ENCODE measurements at regions not wholly inside any gene's neighbourhood (a gene's known extent, or its start where the extent isn't known, plus 50 kb on each side); places are given as distances from the start of the nearest gene placed in this dataset.

DNA sequence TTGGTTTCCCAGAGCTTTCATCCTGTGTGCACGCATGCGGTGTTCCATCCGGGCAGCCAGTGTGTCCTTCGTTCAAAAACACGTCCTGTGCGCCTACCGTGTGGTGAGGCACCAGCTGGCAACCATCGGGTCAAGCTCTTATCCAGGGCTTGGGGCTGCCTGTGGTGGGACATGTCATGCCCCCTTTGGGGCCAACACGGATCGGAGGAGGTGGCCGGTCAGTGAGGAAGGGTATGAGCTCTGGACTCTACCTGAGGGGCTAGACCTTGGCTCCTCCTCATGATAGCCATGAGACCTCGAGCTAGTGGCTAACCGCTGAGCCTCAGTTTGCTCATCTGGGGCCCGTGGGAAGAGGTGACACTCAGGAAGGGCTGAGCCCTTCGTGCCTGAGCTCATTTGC lies 158.5 kb upstream of the PMEPA1 start:
- peaks cover 3% of the 10 kb centered on the region for H3K27me3 Mint-ChIP-seq (ENCODE audit: insufficient read depth)
- Histone ChIP-seq H3K4me1 (ENCODE audit: control insufficient read depth, insufficient read depth, low read length) (no peaks in the 10 kb centered on the region), H3K27me3 (ENCODE audit: control insufficient read depth, insufficient read depth, low read length, poor library complexity, severe bottlenecking) (no peaks in the 10 kb centered on the region), H3K36me3 (ENCODE audit: control insufficient read depth, insufficient read depth, low read length) (no peaks in the 10 kb centered on the region), H3K27ac (ENCODE audit: low read depth, low read length) (no peak overlapping the region), H3K9ac (ENCODE audit: extremely low read depth, low read length, poor library complexity, severe bottlenecking) (no peak overlapping the region), H3K9me3 (ENCODE audit: control insufficient read depth, low read length) (no peaks in the 10 kb centered on the region), H3K4me3 (ENCODE audit: low read length) (no peak overlapping the region)
- no peak for DNase-seq
- no peak overlapping the region for H3K27ac Mint-ChIP-seq
- no peaks in the 10 kb centered on the region for H3K9me3 Mint-ChIP-seq
- TF ChIP-seq, protein P1, sequence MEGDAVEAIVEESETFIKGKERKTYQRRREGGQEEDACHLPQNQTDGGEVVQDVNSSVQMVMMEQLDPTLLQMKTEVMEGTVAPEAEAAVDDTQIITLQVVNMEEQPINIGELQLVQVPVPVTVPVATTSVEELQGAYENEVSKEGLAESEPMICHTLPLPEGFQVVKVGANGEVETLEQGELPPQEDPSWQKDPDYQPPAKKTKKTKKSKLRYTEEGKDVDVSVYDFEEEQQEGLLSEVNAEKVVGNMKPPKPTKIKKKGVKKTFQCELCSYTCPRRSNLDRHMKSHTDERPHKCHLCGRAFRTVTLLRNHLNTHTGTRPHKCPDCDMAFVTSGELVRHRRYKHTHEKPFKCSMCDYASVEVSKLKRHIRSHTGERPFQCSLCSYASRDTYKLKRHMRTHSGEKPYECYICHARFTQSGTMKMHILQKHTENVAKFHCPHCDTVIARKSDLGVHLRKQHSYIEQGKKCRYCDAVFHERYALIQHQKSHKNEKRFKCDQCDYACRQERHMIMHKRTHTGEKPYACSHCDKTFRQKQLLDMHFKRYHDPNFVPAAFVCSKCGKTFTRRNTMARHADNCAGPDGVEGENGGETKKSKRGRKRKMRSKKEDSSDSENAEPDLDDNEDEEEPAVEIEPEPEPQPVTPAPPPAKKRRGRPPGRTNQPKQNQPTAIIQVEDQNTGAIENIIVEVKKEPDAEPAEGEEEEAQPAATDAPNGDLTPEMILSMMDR (conservative IDR thresholded peaks at IDR 0.05): no peak
- no peak overlapping the region for H3K4me3 Mint-ChIP-seq
- peaks cover 9% of the 10 kb centered on the region for H3K4me1 Mint-ChIP-seq
- 93% methylated on average over 15 of the region's 15 CpGs for WGBS, 2 experiments (ENCODE audit: insufficient coverage in 1 of 2, insufficient read length in 1 of 2)
- no peaks in the 10 kb centered on the region for H3K36me3 Mint-ChIP-seq (ENCODE audit: low read depth)

DNA sequence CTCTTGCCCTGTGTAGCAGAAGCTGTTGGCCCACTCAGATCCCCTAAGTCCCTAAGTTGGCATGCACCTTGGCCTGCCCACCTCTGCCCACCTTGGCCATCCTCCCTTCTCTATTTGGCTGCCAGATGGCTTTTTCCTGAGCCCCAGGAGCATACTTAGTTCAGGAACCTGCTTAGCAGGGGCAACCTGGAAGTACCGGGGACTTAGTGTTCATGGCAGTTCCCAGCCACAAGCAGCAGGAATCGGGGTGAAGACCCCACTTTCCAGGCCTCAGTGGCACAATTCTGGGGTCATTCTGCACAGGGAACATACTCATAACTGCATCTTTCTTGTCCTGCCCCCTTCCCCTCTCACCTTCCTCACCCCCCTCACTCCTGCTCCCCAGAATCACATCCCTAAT lies 158.0 kb upstream of the PMEPA1 start:
- no peaks in the 10 kb centered on the region for H3K9me3 ChIP-seq (ENCODE audit: control insufficient read depth, low read length)
- no peak for DNase-seq
- H3K27me3 ChIP-seq (ENCODE audit: control insufficient read depth, insufficient read depth, low read length, poor library complexity, severe bottlenecking): no peaks in the 10 kb centered on the region
- Mint-ChIP-seq H3K27me3 (ENCODE audit: insufficient read depth) (peaks cover 3% of the 10 kb centered on the region), H3K4me1 (peaks cover 9% of the 10 kb centered on the region), H3K27ac (no peak overlapping the region), H3K9me3 (no peaks in the 10 kb centered on the region), H3K4me3 (no peak overlapping the region), H3K36me3 (ENCODE audit: low read depth) (no peaks in the 10 kb centered on the region)
- H3K9ac ChIP-seq (ENCODE audit: extremely low read depth, low read length, poor library complexity, severe bottlenecking): no peak overlapping the region
- TF ChIP-seq, protein P1 (conservative IDR thresholded peaks at IDR 0.05): no peak
- H3K4me1 ChIP-seq (ENCODE audit: control insufficient read depth, insufficient read depth, low read length): no peaks in the 10 kb centered on the region
- 80 to 95% methylated on average over 1 to 2 of the region's 2 CpGs for WGBS, 2 experiments (ENCODE audit: insufficient coverage in 1 of 2, insufficient read length in 1 of 2)
- no peak overlapping the region for H3K4me3 ChIP-seq (ENCODE audit: low read length)
- no peak overlapping the region for H3K27ac ChIP-seq (ENCODE audit: low read depth, low read length)
- no peaks in the 10 kb centered on the region for H3K36me3 ChIP-seq (ENCODE audit: control insufficient read depth, insufficient read depth, low read length)

DNA sequence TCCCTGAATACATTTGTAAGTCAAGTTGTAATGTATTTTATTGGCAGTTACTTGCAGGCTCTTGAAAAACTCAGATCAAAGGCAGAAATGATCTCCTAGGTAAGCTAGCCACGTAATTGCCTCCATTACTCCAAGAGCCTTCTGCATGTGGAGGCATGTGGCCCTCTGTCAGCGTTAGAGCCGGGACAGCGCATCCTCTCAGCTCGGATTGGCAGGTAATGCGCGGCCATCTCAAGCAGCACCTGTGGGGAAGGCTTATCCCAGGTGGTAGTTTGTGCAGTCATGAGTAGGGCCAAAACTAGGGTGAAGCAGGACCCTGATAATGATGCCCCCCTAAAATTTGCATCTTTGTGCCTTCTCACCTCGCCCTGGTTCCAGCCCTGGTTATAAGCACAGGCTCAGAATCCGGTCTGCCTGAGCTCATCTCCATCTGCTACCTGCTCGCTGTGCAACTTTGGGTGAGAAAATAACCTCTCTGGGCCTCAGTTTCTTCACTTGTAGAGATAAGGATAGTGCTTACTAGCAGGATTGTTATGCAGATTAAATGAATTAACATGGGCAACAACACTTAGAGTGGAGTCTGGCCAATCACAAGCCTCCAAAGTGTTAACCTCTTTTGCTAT lies 157.5 kb upstream of the PMEPA1 start:
- H3K27me3 ChIP-seq (ENCODE audit: control insufficient read depth, insufficient read depth, low read length, poor library complexity, severe bottlenecking): no peaks in the 10 kb centered on the region
- Mint-ChIP-seq H3K36me3 (ENCODE audit: low read depth) (no peaks in the 10 kb centered on the region), H3K27me3 (ENCODE audit: insufficient read depth) (peaks cover 3% of the 10 kb centered on the region), H3K4me1 (peaks cover 9% of the 10 kb centered on the region), H3K9me3 (no peaks in the 10 kb centered on the region), H3K4me3 (no peak overlapping the region), H3K27ac (no peak overlapping the region)
- H3K4me3 ChIP-seq (ENCODE audit: low read length): no peak overlapping the region
- 89 to 93% methylated on average over 4 to 10 of the region's 10 CpGs for WGBS, 2 experiments (ENCODE audit: insufficient coverage in 1 of 2, insufficient read length in 1 of 2)
- no peaks in the 10 kb centered on the region for H3K36me3 ChIP-seq (ENCODE audit: control insufficient read depth, insufficient read depth, low read length)
- TF ChIP-seq, protein P1 (conservative IDR thresholded peaks at IDR 0.05): no peak
- H3K9me3 ChIP-seq (ENCODE audit: control insufficient read depth, low read length): no peaks in the 10 kb centered on the region
- no peak overlapping the region for H3K27ac ChIP-seq (ENCODE audit: low read depth, low read length)
- no peak overlapping the region for H3K9ac ChIP-seq (ENCODE audit: extremely low read depth, low read length, poor library complexity, severe bottlenecking)
- no peaks in the 10 kb centered on the region for H3K4me1 ChIP-seq (ENCODE audit: control insufficient read depth, insufficient read depth, low read length)
- no peak for DNase-seq

All from endodermal cell (in vitro differentiated cells).